HEK293 (cell line): ENCODE measurements at regions not wholly inside any gene's neighbourhood (a gene's known extent, or its start where the extent isn't known, plus 50 kb on each side); places are given as distances from the start of the nearest gene placed in this dataset.
A peak's percentile ranks its signal among the peaks of the same experiment; 100 is the strongest.

Experiments
- BCL11B ChIP-seq: fragments of 450-650 bp; formaldehyde crosslinking; IDR thresholded peaks from 2 replicates; pipeline ENCODE4 v1.5.1; 2016; ENCODE audit warnings: low read depth, missing biosample characterization, missing genetic modification characterization
- GLI2 ChIP-seq: fragments of 450-650 bp; formaldehyde crosslinking; IDR thresholded peaks from 2 replicates; pipeline ENCODE4; 2017; ENCODE audit warnings: missing biosample characterization, missing genetic modification characterization, low read depth, borderline replicate concordance
- GLI4 ChIP-seq: fragments of 450-650 bp; formaldehyde crosslinking; IDR thresholded peaks from 2 replicates; pipeline ENCODE4 v1.5.1; 2016; ENCODE audit warnings: missing biosample characterization, missing genetic modification characterization
- HOXA7 ChIP-seq: sonication (generic); formaldehyde crosslinking; IDR thresholded peaks from 2 replicates; pipeline ENCODE4 v1.8.1; 2022; ENCODE audit warnings: missing genetic modification reagents, borderline replicate concordance
- MEIS1 ChIP-seq: sonication (generic); formaldehyde crosslinking; IDR thresholded peaks from 2 replicates; pipeline ENCODE4 v1.8.1; 2022; ENCODE audit warnings: missing genetic modification reagents, mild to moderate bottlenecking, borderline replicate concordance
- OSR2 ChIP-seq: fragments of 450-650 bp; formaldehyde crosslinking; IDR thresholded peaks from 2 replicates; pipeline ENCODE4 v1.5.1; 2016; ENCODE audit warnings: missing biosample characterization, missing genetic modification characterization
- RBAK ChIP-seq: fragments of 450-650 bp; formaldehyde crosslinking; IDR thresholded peaks from 2 replicates; pipeline ENCODE4 v1.5.1; 2016; ENCODE audit warnings: missing biosample characterization, missing genetic modification characterization
- SCRT1 ChIP-seq: fragments of 450-650 bp; formaldehyde crosslinking; IDR thresholded peaks from 2 replicates; pipeline ENCODE4 v1.5.1; 2016; ENCODE audit warnings: missing biosample characterization, missing genetic modification characterization, borderline replicate concordance
- TCF7L2 ChIP-seq: IDR thresholded peaks from 2 replicates; pipeline ENCODE4 v1.6.1; 2011; ENCODE audit warnings: low read depth, mild to moderate bottlenecking, inconsistent platforms, low read length, moderate library complexity, borderline replicate concordance
- ZFP3 ChIP-seq: fragments of 450-650 bp; formaldehyde crosslinking; IDR thresholded peaks from 2 replicates; pipeline ENCODE4 v1.5.1; 2016; ENCODE audit warnings: low read depth, missing biosample characterization, missing genetic modification characterization
- ZNF133 ChIP-seq: fragments of 450-650 bp; formaldehyde crosslinking; IDR thresholded peaks from 2 replicates; pipeline ENCODE4 v1.5.1; 2016; ENCODE audit warnings: missing biosample characterization, missing genetic modification characterization
- ZNF174 ChIP-seq: fragments of 450-650 bp; formaldehyde crosslinking; IDR thresholded peaks from 2 replicates; pipeline ENCODE4 v1.5.0; 2017; ENCODE audit warnings: missing biosample characterization, mild to moderate bottlenecking, missing genetic modification characterization
- ZNF19 ChIP-seq: fragments of 450-650 bp; formaldehyde crosslinking; IDR thresholded peaks from 2 replicates; pipeline ENCODE4; 2016; ENCODE audit warnings: missing biosample characterization, missing genetic modification characterization, low read depth
- ZNF202 ChIP-seq: fragments of 450-650 bp; formaldehyde crosslinking; IDR thresholded peaks from 2 replicates; pipeline ENCODE4 v1.5.1; 2016; ENCODE audit warnings: missing biosample characterization, missing genetic modification characterization, borderline replicate concordance
- ZNF221 ChIP-seq: fragments of 450-650 bp; formaldehyde crosslinking; IDR thresholded peaks from 2 replicates; pipeline ENCODE4 v1.5.1; 2017; ENCODE audit warnings: missing biosample characterization, missing genetic modification characterization, borderline replicate concordance
- ZNF23 ChIP-seq: fragments of 450-650 bp; formaldehyde crosslinking; IDR thresholded peaks from 2 replicates; pipeline ENCODE4 v1.5.1; 2016; ENCODE audit warnings: missing biosample characterization, missing genetic modification characterization, borderline replicate concordance
- ZNF274 ChIP-seq, 2 experiments: fragments of 200-500 bp in 1 of 2; fragments of 450-650 bp in 1 of 2; sonication (Bioruptor generic) in 1 of 2; formaldehyde crosslinking in 1 of 2; IDR thresholded peaks; 2 replicates each; pipeline versions ENCODE4 v1.5.1 to v1.6.1; 2014 to 2016; ENCODE audit warnings: borderline replicate concordance in 1 of 2, inconsistent platforms in 1 of 2, low read length in 1 of 2, missing biosample characterization in 1 of 2, missing genetic modification characterization in 1 of 2
- ZNF324 ChIP-seq: fragments of 450-650 bp; formaldehyde crosslinking; IDR thresholded peaks from 2 replicates; pipeline ENCODE4 v1.5.1; 2016; ENCODE audit warnings: missing biosample characterization, missing genetic modification characterization
- ZNF473 ChIP-seq: fragments of 450-650 bp; formaldehyde crosslinking; IDR thresholded peaks from 2 replicates; pipeline ENCODE4 v1.5.1; 2017; ENCODE audit warnings: missing biosample characterization, missing genetic modification characterization
- ZNF571 ChIP-seq: fragments of 450-650 bp; formaldehyde crosslinking; IDR thresholded peaks from 2 replicates; pipeline ENCODE4 v1.5.0; 2017; ENCODE audit warnings: missing biosample characterization, missing genetic modification characterization
- ZNF600 ChIP-seq: fragments of 450-650 bp; formaldehyde crosslinking; IDR thresholded peaks from 2 replicates; pipeline ENCODE4 v1.5.1; 2016; ENCODE audit warnings: missing biosample characterization, missing genetic modification characterization
- ZNF610 ChIP-seq: fragments of 450-650 bp; formaldehyde crosslinking; IDR thresholded peaks from 2 replicates; pipeline ENCODE4 v1.5.1; 2016; ENCODE audit warnings: missing biosample characterization, missing genetic modification characterization, borderline replicate concordance
- ZNF621 ChIP-seq: fragments of 450-650 bp; formaldehyde crosslinking; IDR thresholded peaks from 2 replicates; pipeline ENCODE4 v1.5.1; 2017; ENCODE audit warnings: missing biosample characterization, missing genetic modification characterization
- ZNF701 ChIP-seq: fragments of 450-650 bp; formaldehyde crosslinking; IDR thresholded peaks from 2 replicates; pipeline ENCODE4 v1.5.1; 2016; ENCODE audit warnings: missing biosample characterization, missing genetic modification characterization
- TF ChIP-seq, protein P1 (sequence below): fragments of 450-650 bp; formaldehyde crosslinking; IDR thresholded peaks from 2 replicates; pipeline ENCODE4 v1.5.0; 2017; ENCODE audit warnings: missing biosample characterization, missing genetic modification characterization, borderline replicate concordance
- TF ChIP-seq, protein P2 (sequence below): fragments of 450-650 bp; formaldehyde crosslinking; IDR thresholded peaks from 2 replicates; pipeline ENCODE4 v1.5.1; 2016; ENCODE audit warnings: missing biosample characterization, missing genetic modification characterization, low read depth
- TF ChIP-seq, protein P3 (sequence below): fragments of 450-650 bp; formaldehyde crosslinking; IDR thresholded peaks from 2 replicates; pipeline ENCODE4 v1.5.1; 2016; ENCODE audit warnings: missing biosample characterization, missing genetic modification characterization
- TF ChIP-seq, protein P4 (sequence below): fragments of 450-650 bp; formaldehyde crosslinking; IDR thresholded peaks from 2 replicates; pipeline ENCODE4 v1.5.1; 2017; ENCODE audit warnings: missing biosample characterization, missing genetic modification characterization
- TF ChIP-seq, protein P5 (sequence below): fragments of 450-650 bp; formaldehyde crosslinking; IDR thresholded peaks from 2 replicates; pipeline ENCODE4 v1.5.1; 2017; ENCODE audit warnings: missing biosample characterization, missing genetic modification characterization
- TF ChIP-seq, protein P6 (sequence below): fragments of 450-650 bp; formaldehyde crosslinking; IDR thresholded peaks from 2 replicates; pipeline ENCODE4 v1.5.1; 2017; ENCODE audit warnings: missing biosample characterization, missing genetic modification characterization

DNA sequence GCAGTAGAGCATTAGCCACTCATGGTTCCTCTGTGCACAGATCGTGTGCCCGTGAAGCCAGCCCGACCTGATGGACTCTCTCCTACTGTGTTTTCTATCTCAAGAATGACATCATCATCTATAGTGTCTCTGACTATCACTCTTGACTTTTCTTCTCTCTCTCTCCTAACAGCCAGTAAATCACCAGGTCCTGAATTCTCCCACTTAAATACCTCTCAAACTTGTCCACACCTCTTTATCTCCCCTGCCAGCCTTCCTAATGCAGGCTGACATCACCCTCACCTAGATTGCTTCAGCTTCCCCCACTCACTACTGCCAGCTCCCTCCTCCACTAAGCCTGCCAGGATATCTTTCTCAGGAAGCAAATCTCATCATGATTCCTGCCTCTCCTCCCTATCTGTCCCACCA lies 90.6 kb upstream of the MIER3 start (continued):
- TF ChIP-seq, protein P1, sequence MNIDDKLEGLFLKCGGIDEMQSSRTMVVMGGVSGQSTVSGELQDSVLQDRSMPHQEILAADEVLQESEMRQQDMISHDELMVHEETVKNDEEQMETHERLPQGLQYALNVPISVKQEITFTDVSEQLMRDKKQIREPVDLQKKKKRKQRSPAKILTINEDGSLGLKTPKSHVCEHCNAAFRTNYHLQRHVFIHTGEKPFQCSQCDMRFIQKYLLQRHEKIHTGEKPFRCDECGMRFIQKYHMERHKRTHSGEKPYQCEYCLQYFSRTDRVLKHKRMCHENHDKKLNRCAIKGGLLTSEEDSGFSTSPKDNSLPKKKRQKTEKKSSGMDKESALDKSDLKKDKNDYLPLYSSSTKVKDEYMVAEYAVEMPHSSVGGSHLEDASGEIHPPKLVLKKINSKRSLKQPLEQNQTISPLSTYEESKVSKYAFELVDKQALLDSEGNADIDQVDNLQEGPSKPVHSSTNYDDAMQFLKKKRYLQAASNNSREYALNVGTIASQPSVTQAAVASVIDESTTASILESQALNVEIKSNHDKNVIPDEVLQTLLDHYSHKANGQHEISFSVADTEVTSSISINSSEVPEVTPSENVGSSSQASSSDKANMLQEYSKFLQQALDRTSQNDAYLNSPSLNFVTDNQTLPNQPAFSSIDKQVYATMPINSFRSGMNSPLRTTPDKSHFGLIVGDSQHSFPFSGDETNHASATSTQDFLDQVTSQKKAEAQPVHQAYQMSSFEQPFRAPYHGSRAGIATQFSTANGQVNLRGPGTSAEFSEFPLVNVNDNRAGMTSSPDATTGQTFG (tag by site-specific recombination) = peak; percentile 83; the same call in 1 of the 2 replicates
- TF ChIP-seq ZNF274 (IDR thresholded peaks at IDR 0.05; ENCODE audit: low read length) (no peak), ZNF274 (tag by site-specific recombination; IDR thresholded peaks at IDR 0.05; ENCODE audit: borderline replicate concordance) (no peak), ZNF701 (tag by site-specific recombination) (no peak), ZNF221 (tag by site-specific recombination) (no peak), ZNF202 (no peak), ZNF19 (tag by site-specific recombination) (peak; percentile 75; the same call in 1 of the 2 replicates), OSR2 (tag by site-specific recombination) (peak; percentile 98), ZFP3 (tag by site-specific recombination) (no peak), GLI2 (peak; percentile 95), ZNF174 (no peak), MEIS1 (CRISPR knock-in tag) (no peak), ZNF621 (tag by site-specific recombination) (no peak), TCF7L2 (no peak), BCL11B (tag by site-specific recombination) (no peak), ZNF473 (0 out of 2 replicates have a peak, but pooled peaks have one; percentile 66), ZNF23 (no peak), RBAK (tag by site-specific recombination) (no peak), ZNF133 (tag by site-specific recombination) (no peak), GLI4 (tag by site-specific recombination) (peak; percentile 61; the same call in 1 of the 2 replicates), ZNF324 (tag by site-specific recombination) (peak; percentile 100), SCRT1 (peak; percentile 49; the same call in 1 of the 2 replicates), ZNF571 (no peak), ZNF600 (tag by site-specific recombination) (peak; percentile 59), ZNF610 (no peak), HOXA7 (no peak)
- TF ChIP-seq, protein P2, sequence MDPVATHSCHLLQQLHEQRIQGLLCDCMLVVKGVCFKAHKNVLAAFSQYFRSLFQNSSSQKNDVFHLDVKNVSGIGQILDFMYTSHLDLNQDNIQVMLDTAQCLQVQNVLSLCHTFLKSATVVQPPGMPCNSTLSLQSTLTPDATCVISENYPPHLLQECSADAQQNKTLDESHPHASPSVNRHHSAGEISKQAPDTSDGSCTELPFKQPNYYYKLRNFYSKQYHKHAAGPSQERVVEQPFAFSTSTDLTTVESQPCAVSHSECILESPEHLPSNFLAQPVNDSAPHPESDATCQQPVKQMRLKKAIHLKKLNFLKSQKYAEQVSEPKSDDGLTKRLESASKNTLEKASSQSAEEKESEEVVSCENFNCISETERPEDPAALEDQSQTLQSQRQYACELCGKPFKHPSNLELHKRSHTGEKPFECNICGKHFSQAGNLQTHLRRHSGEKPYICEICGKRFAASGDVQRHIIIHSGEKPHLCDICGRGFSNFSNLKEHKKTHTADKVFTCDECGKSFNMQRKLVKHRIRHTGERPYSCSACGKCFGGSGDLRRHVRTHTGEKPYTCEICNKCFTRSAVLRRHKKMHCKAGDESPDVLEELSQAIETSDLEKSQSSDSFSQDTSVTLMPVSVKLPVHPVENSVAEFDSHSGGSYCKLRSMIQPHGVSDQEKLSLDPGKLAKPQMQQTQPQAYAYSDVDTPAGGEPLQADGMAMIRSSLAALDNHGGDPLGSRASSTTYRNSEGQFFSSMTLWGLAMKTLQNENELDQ = no peak
- TF ChIP-seq, protein P3, sequence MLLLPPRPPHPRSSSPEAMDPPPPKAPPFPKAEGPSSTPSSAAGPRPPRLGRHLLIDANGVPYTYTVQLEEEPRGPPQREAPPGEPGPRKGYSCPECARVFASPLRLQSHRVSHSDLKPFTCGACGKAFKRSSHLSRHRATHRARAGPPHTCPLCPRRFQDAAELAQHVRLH (tag by site-specific recombination) = peak; percentile 99
- TF ChIP-seq, protein P4, sequence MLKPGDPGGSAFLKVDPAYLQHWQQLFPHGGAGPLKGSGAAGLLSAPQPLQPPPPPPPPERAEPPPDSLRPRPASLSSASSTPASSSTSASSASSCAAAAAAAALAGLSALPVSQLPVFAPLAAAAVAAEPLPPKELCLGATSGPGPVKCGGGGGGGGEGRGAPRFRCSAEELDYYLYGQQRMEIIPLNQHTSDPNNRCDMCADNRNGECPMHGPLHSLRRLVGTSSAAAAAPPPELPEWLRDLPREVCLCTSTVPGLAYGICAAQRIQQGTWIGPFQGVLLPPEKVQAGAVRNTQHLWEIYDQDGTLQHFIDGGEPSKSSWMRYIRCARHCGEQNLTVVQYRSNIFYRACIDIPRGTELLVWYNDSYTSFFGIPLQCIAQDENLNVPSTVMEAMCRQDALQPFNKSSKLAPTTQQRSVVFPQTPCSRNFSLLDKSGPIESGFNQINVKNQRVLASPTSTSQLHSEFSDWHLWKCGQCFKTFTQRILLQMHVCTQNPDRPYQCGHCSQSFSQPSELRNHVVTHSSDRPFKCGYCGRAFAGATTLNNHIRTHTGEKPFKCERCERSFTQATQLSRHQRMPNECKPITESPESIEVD (tag by site-specific recombination) = peak; percentile 91
- TF ChIP-seq, protein P5, sequence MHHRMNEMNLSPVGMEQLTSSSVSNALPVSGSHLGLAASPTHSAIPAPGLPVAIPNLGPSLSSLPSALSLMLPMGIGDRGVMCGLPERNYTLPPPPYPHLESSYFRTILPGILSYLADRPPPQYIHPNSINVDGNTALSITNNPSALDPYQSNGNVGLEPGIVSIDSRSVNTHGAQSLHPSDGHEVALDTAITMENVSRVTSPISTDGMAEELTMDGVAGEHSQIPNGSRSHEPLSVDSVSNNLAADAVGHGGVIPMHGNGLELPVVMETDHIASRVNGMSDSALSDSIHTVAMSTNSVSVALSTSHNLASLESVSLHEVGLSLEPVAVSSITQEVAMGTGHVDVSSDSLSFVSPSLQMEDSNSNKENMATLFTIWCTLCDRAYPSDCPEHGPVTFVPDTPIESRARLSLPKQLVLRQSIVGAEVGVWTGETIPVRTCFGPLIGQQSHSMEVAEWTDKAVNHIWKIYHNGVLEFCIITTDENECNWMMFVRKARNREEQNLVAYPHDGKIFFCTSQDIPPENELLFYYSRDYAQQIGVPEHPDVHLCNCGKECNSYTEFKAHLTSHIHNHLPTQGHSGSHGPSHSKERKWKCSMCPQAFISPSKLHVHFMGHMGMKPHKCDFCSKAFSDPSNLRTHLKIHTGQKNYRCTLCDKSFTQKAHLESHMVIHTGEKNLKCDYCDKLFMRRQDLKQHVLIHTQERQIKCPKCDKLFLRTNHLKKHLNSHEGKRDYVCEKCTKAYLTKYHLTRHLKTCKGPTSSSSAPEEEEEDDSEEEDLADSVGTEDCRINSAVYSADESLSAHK (tag by site-specific recombination) = peak; percentile 93
- TF ChIP-seq, protein P6, sequence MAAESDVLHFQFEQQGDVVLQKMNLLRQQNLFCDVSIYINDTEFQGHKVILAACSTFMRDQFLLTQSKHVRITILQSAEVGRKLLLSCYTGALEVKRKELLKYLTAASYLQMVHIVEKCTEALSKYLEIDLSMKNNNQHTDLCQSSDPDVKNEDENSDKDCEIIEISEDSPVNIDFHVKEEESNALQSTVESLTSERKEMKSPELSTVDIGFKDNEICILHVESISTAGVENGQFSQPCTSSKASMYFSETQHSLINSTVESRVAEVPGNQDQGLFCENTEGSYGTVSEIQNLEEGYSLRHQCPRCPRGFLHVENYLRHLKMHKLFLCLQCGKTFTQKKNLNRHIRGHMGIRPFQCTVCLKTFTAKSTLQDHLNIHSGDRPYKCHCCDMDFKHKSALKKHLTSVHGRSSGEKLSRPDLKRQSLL (tag by site-specific recombination) = no peak
